Pancreas (tissue), 10 donors: ENCODE measurements at regions not wholly inside any gene's neighbourhood (a gene's known extent, or its start where the extent isn't known, plus 50 kb on each side); places are given as distances from the start of the nearest gene placed in this dataset.

Experiments
- ATAC-seq, 4 donors: fragments of 200-7000 bp; cut with Tn5 transposase; one replicate each; pipeline versions ENCODE4 v1.8.0 to v1.9.1; 2020; ENCODE audit warnings: mild to moderate bottlenecking in 4 of 4, moderate library complexity in 4 of 4
- DNase-seq, 6 donors: peaks; one replicate each; pipeline ENCODE4 v3.0.0-alpha.2; 2020
- FAIRE-seq: peaks from 2 replicates; lab custom pipeline; 2012; peaks lifted over from hg19 to GRCh38; lab: Jason Lieb, UNC
- H3K27ac ChIP-seq, 4 donors: fragments of 200-600 bp; sonication (generic); 1 replicate in 3 of 4; 2 replicates in 1 of 4; pipeline versions ENCODE4 v1.5.0 to v1.8.0; 2020
- H3K27me3 ChIP-seq, 4 donors: fragments of 200-600 bp; one replicate each; pipeline ENCODE4 v1.8.0; 2021
- H3K36me3 ChIP-seq, 3 donors: fragments of 200-600 bp; sonication (generic) in 1 of 3; one replicate each; pipeline versions ENCODE4 v1.5.0 to v1.8.0; 2020 to 2021
- H3K4me1 ChIP-seq, 3 donors: fragments of 200-600 bp; one replicate each; pipeline ENCODE4 v1.8.0; 2021
- H3K4me3 ChIP-seq, 4 donors: fragments of 200-600 bp; sonication (generic) in 2 of 4; one replicate each; pipeline versions ENCODE4 v1.5.0 to v1.8.0; 2020 to 2021
- H3K9me3 ChIP-seq, 4 donors: fragments of 200-600 bp; one replicate each; pipeline ENCODE4 v1.8.0; 2021
- CTCF ChIP-seq, 4 donors: fragments of 200-600 bp; sonication (generic) in 3 of 4; IDR thresholded peaks; one replicate each; pipeline versions ENCODE4 v1.5.0 to v1.8.0; 2021; ENCODE audit warnings: antibody characterized with exemption in 4 of 4
- WGBS, 2 donors: extraction: QIAGEN DNeasy Blood & Tissue Kit; methylation state at CpG; one replicate each; pipeline ENCODE4 v1.1.7; 2013; 5-methylcytosine and 5-hydroxymethylcytosine counted together
- intact Hi-C, 3 donors: fragments of 100-400 bp; cut with DNase I; formaldehyde crosslinking; loops; one replicate each; pipeline versions ENCODE4 v1.11.1 to v1.14.2; 2022
- donor health status: healthy with polysubstance abuse.
- donor health status: DM: no; HTN: no; CAD: no; lungs with moderate emphysema.
- donor health status: DM: no; HTN: no; CAD: no.
- donor health status: control.
- donor health status: control.
- donor health status: Bipolar disorder and iron deficiency.
- donor health status: DM: yes; HTN: yes; CAD: no.
- donor health status: DM: no; HTN: no; CAD: no.
- donor health status: DM: no; HTN: no; CAD: no.
- donor health status: DM: yes; HTN: yes; CAD: no.

- Histone ChIP-seq H3K4me3 (no peak overlapping the region), H3K27ac (no peak overlapping the region), H3K4me1 (peaks cover 0 to 5% (median 4%) of the 10 kb centered on the region in 3 donors), H3K36me3 (no peaks in the 10 kb centered on the region), H3K27me3 (no peaks in the 10 kb centered on the region), H3K9me3 (no peaks in the 10 kb centered on the region)
- ATAC-seq (no peak), DNase-seq (no peak), FAIRE-seq (no peak)
- intact Hi-C loops, result no loop called here
- no peak for TF ChIP-seq CTCF (IDR thresholded peaks at IDR 0.05)
- 88 to 90% methylated on average over 5 of the region's 5 CpGs for WGBS, 2 donors
These were observed 74.7 kb downstream of the SDC1 start for GRCh38 chr2:20150110-20150706.

GRCh38 chr2:20149703-20150030 is 75.3 kb downstream of the SDC1 start:
- Histone ChIP-seq H3K27me3 (no peaks in the 10 kb centered on the region), H3K36me3 (no peaks in the 10 kb centered on the region), H3K4me1 (peaks cover 0 to 5% (median 4%) of the 10 kb centered on the region in 3 donors), H3K4me3 (no peak overlapping the region), H3K9me3 (no peaks in the 10 kb centered on the region), H3K27ac (no peak overlapping the region)
- 33 to 37% methylated on average over 5 of the region's 5 CpGs for WGBS, 2 donors
- DNase-seq (peak in 3 of 6 donors; percentile 39 to 53 (median 52)), ATAC-seq (peak; percentile 58 to 84 (median 81)), FAIRE-seq (no peak)
- intact Hi-C loops, result no loop called here
- no peak for TF ChIP-seq CTCF (IDR thresholded peaks at IDR 0.05)

GRCh38 chr2:20148923-20149702 is 75.8 kb downstream of the SDC1 start:
- no peaks in the 10 kb centered on the region for H3K27me3 ChIP-seq
- no peaks in the 10 kb centered on the region for H3K36me3 ChIP-seq
- FAIRE-seq, result no peak
- no peak for TF ChIP-seq CTCF (IDR thresholded peaks at IDR 0.05)
- peak in 3 of 4 donors; percentile 23 to 84 (median 55) for ATAC-seq
- 59 to 63% methylated on average over 12 of the region's 12 CpGs for WGBS, 2 donors
- no peak for DNase-seq
- H3K9me3 ChIP-seq, result no peaks in the 10 kb centered on the region
- intact Hi-C loops, result no loop called here
- H3K27ac ChIP-seq, result no peak overlapping the region
- no peak overlapping the region for H3K4me3 ChIP-seq
- H3K4me1 ChIP-seq, result peaks cover 0 to 5% (median 4%) of the 10 kb centered on the region in 3 donors

- intact Hi-C loops, result no loop called here
- DNase-seq (no peak), FAIRE-seq (no peak), ATAC-seq (no peak)
- H3K4me1 ChIP-seq, result peaks cover 0 to 5% (median 4%) of the 10 kb centered on the region in 3 donors
- WGBS, 2 donors, result 80 to 85% methylated on average over 5 of the region's 5 CpGs
- TF ChIP-seq CTCF (IDR thresholded peaks at IDR 0.05), result no peak
- no peaks in the 10 kb centered on the region for H3K9me3 ChIP-seq
- H3K27ac ChIP-seq, result no peak overlapping the region
- H3K4me3 ChIP-seq, result no peak overlapping the region
- no peaks in the 10 kb centered on the region for H3K36me3 ChIP-seq
- H3K27me3 ChIP-seq, result no peaks in the 10 kb centered on the region
These were observed 76.5 kb downstream of the SDC1 start for GRCh38 chr2:20148426-20148922.

- no peak overlapping the region for H3K4me3 ChIP-seq
- intact Hi-C loops, result no loop called here
- H3K27me3 ChIP-seq, result no peaks in the 10 kb centered on the region
- no peak for TF ChIP-seq CTCF (IDR thresholded peaks at IDR 0.05)
- ATAC-seq (no peak), DNase-seq (no peak), FAIRE-seq (no peak)
- no peaks in the 10 kb centered on the region for H3K36me3 ChIP-seq
- H3K9me3 ChIP-seq, result no peaks in the 10 kb centered on the region
- peaks cover 0 to 5% (median 4%) of the 10 kb centered on the region in 3 donors for H3K4me1 ChIP-seq
- WGBS, 2 donors, result 81 to 91% methylated on average over 3 of the region's 3 CpGs
- H3K27ac ChIP-seq, result no peak overlapping the region
These were observed 77.6 kb downstream of the SDC1 start for GRCh38 chr2:20147351-20147750.
